Esophagus muscularis mucosa (tissue), 4 donors: ENCODE measurements at regions not wholly inside any gene's neighbourhood (a gene's known extent, or its start where the extent isn't known, plus 50 kb on each side); places are given as distances from the start of the nearest gene placed in this dataset.

Experiments used
- DNase-seq: peaks from one replicate; pipeline ENCODE4 v3.0.0-alpha.2; 2017; ENCODE audit errors: extremely low spot score
- H3K27ac ChIP-seq, 4 donors: fragments of 200-600 bp; sonication (generic); replicated peaks in 1 of 4; 1 replicate in 3 of 4; 2 replicates in 1 of 4; pipeline ENCODE4 v1.5.1; 2016 to 2019; ENCODE audit warnings: mild to moderate bottlenecking in 1 of 4
- H3K27me3 ChIP-seq, 4 donors: fragments of 200-600 bp; sonication (generic); one replicate each; pipeline versions ENCODE4 v1.5.1 to v1.6.0; 2016 to 2019
- H3K36me3 ChIP-seq, 4 donors: fragments of 200-600 bp; sonication (generic); one replicate each; pipeline ENCODE4 v1.5.1; 2016 to 2019
- H3K4me1 ChIP-seq, 4 donors: fragments of 200-600 bp; sonication (generic); one replicate each; pipeline ENCODE4 v1.5.1; 2016 to 2019
- H3K4me3 ChIP-seq, 4 donors: fragments of 200-600 bp; sonication (generic); 1 replicate in 2 of 4; 2 replicates in 2 of 4; pipeline ENCODE4 v1.5.1; 2016 to 2019; ENCODE audit warnings: mild to moderate bottlenecking in 4 of 4, moderate library complexity in 1 of 4
- H3K9me3 ChIP-seq, 4 donors: fragments of 200-600 bp; sonication (generic); 1 replicate in 3 of 4; 2 replicates in 1 of 4; pipeline ENCODE4 v1.5.1; 2016 to 2019
- CTCF ChIP-seq, 3 experiments: fragments of 200-600 bp in 2 of 3; fragments of 450-650 bp in 1 of 3; sonication (generic) in 2 of 3; IDR thresholded peaks; one replicate each; pipeline ENCODE4 v1.5.1; 2017 to 2019; ENCODE audit warnings: antibody characterized with exemption in 3 of 3, mild to moderate bottlenecking in 2 of 3, moderate library complexity in 1 of 3
- EP300 ChIP-seq: sonication (generic); formaldehyde crosslinking; IDR thresholded peaks from one replicate; pipeline ENCODE4 v1.6.1; 2017; ENCODE audit warnings: antibody characterized with exemption
- POLR2A ChIP-seq: fragments of 450-650 bp; IDR thresholded peaks from one replicate; pipeline ENCODE4 v1.6.1; 2017; ENCODE audit warnings: antibody characterized with exemption, moderate library complexity, mild to moderate bottlenecking, low read depth
- POLR2AphosphoS5 ChIP-seq, 2 donors: sonication (generic); formaldehyde crosslinking; IDR thresholded peaks; one replicate each; pipeline ENCODE4 v1.6.1; 2017; ENCODE audit warnings: antibody characterized with exemption in 2 of 2
- WGBS: methylation state at CpG from one replicate; pipeline ENCODE4 v1.1.5; 2018; 5-methylcytosine and 5-hydroxymethylcytosine counted together
- intact Hi-C: fragments of 100-400 bp; cut with DNase I; formaldehyde crosslinking; loops from one replicate; pipeline ENCODE4 v1.15.1; 2023

- Histone ChIP-seq H3K4me3 (no peak overlapping the region), H3K27ac (no peak overlapping the region), H3K36me3 (no peaks in the 10 kb centered on the region), H3K27me3 (no peaks in the 10 kb centered on the region), H3K4me1 (no peaks in the 10 kb centered on the region), H3K9me3 (no peaks in the 10 kb centered on the region)
- DNase-seq = no peak
- TF ChIP-seq CTCF (IDR thresholded peaks at IDR 0.05) = no peak
- TF ChIP-seq EP300 = no peak
- no peak for TF ChIP-seq POLR2AphosphoS5 (IDR thresholded peaks at IDR 0.05)
- no peak for TF ChIP-seq POLR2A
- intact Hi-C loops = no loop called here
- WGBS = 76% methylated on average over 6 of the region's 6 CpGs
Observed at GRCh38 chr5:8034852-8035251, 165.9 kb downstream of the MTRR start.

- Histone ChIP-seq H3K4me3 (no peak overlapping the region), H3K27ac (no peak overlapping the region), H3K27me3 (no peaks in the 10 kb centered on the region), H3K36me3 (no peaks in the 10 kb centered on the region), H3K4me1 (no peaks in the 10 kb centered on the region), H3K9me3 (no peaks in the 10 kb centered on the region)
- 32% methylated on average over 1 of the region's 1 CpG for WGBS
- no peak for TF ChIP-seq POLR2A
- no peak for TF ChIP-seq EP300
- no peak for TF ChIP-seq POLR2AphosphoS5 (IDR thresholded peaks at IDR 0.05)
- no peak for TF ChIP-seq CTCF (IDR thresholded peaks at IDR 0.05)
- no peak for DNase-seq
- intact Hi-C loops = no loop called here
Observed at GRCh38 chr5:8048920-8049319, 180.0 kb downstream of the MTRR start.

GRCh38 chr5:8050616-8051175 lies 181.7 kb downstream of the MTRR start:
- no peaks in the 10 kb centered on the region for H3K4me1 ChIP-seq
- intact Hi-C loops = no loop called here
- 39% methylated on average over 2 of the region's 2 CpGs for WGBS
- no peak for DNase-seq
- H3K9me3 ChIP-seq = no peaks in the 10 kb centered on the region
- no peak overlapping the region for H3K27ac ChIP-seq
- no peak overlapping the region for H3K4me3 ChIP-seq
- TF ChIP-seq POLR2A (no peak), CTCF (IDR thresholded peaks at IDR 0.05) (no peak), EP300 (no peak), POLR2AphosphoS5 (IDR thresholded peaks at IDR 0.05) (no peak)
- H3K27me3 ChIP-seq = no peaks in the 10 kb centered on the region
- no peaks in the 10 kb centered on the region for H3K36me3 ChIP-seq

GRCh38 chr5:8053270-8053669 lies 184.3 kb downstream of the MTRR start:
- WGBS = 88% methylated on average over 13 of the region's 13 CpGs
- Histone ChIP-seq H3K4me1 (no peaks in the 10 kb centered on the region), H3K27me3 (no peaks in the 10 kb centered on the region), H3K4me3 (no peak overlapping the region), H3K9me3 (no peaks in the 10 kb centered on the region), H3K36me3 (no peaks in the 10 kb centered on the region), H3K27ac (no peak overlapping the region)
- intact Hi-C loops = no loop called here
- TF ChIP-seq POLR2A (no peak), EP300 (no peak), POLR2AphosphoS5 (IDR thresholded peaks at IDR 0.05) (no peak), CTCF (IDR thresholded peaks at IDR 0.05) (no peak)
- DNase-seq = peak; percentile 84

GRCh38 chr5:8057769-8058168 lies 188.8 kb downstream of the MTRR start:
- Histone ChIP-seq H3K9me3 (no peaks in the 10 kb centered on the region), H3K36me3 (no peaks in the 10 kb centered on the region), H3K27ac (no peak overlapping the region), H3K27me3 (no peaks in the 10 kb centered on the region), H3K4me1 (no peaks in the 10 kb centered on the region), H3K4me3 (no peak overlapping the region)
- intact Hi-C loops = no loop called here
- no peak for TF ChIP-seq EP300
- 55% methylated on average over 7 of the region's 7 CpGs for WGBS
- DNase-seq = peak; percentile 86
